Pancreas (tissue), 10 donors: ENCODE measurements at regions not wholly inside any gene's neighbourhood (a gene's known extent, or its start where the extent isn't known, plus 50 kb on each side); places are given as distances from the start of the nearest gene placed in this dataset.
A peak's percentile ranks its signal among the peaks of the same experiment; 100 is the strongest.

Source experiments
- ATAC-seq, 4 donors: fragments of 200-7000 bp; cut with Tn5 transposase; one replicate each; pipeline versions ENCODE4 v1.8.0 to v1.9.1; 2020; ENCODE audit warnings: mild to moderate bottlenecking in 4 of 4, moderate library complexity in 4 of 4
- DNase-seq, 6 donors: peaks; one replicate each; pipeline ENCODE4 v3.0.0-alpha.2; 2020
- FAIRE-seq: peaks from 2 replicates; lab custom pipeline; 2012; peaks lifted over from hg19 to GRCh38; lab: Jason Lieb, UNC
- H3K27ac ChIP-seq, 4 donors: fragments of 200-600 bp; sonication (generic); 1 replicate in 3 of 4; 2 replicates in 1 of 4; pipeline versions ENCODE4 v1.5.0 to v1.8.0; 2020
- H3K27me3 ChIP-seq, 4 donors: fragments of 200-600 bp; one replicate each; pipeline ENCODE4 v1.8.0; 2021
- H3K36me3 ChIP-seq, 3 donors: fragments of 200-600 bp; sonication (generic) in 1 of 3; one replicate each; pipeline versions ENCODE4 v1.5.0 to v1.8.0; 2020 to 2021
- H3K4me1 ChIP-seq, 3 donors: fragments of 200-600 bp; one replicate each; pipeline ENCODE4 v1.8.0; 2021
- H3K4me3 ChIP-seq, 4 donors: fragments of 200-600 bp; sonication (generic) in 2 of 4; one replicate each; pipeline versions ENCODE4 v1.5.0 to v1.8.0; 2020 to 2021
- H3K9me3 ChIP-seq, 4 donors: fragments of 200-600 bp; one replicate each; pipeline ENCODE4 v1.8.0; 2021
- CTCF ChIP-seq, 4 donors: fragments of 200-600 bp; sonication (generic) in 3 of 4; IDR thresholded peaks; one replicate each; pipeline versions ENCODE4 v1.5.0 to v1.8.0; 2021; ENCODE audit warnings: antibody characterized with exemption in 4 of 4
- WGBS, 2 donors: extraction: QIAGEN DNeasy Blood & Tissue Kit; methylation state at CpG; one replicate each; pipeline ENCODE4 v1.1.7; 2013; 5-methylcytosine and 5-hydroxymethylcytosine counted together
- intact Hi-C, 3 donors: fragments of 100-400 bp; cut with DNase I; formaldehyde crosslinking; loops; one replicate each; pipeline versions ENCODE4 v1.11.1 to v1.14.2; 2022
- donor health status: healthy with polysubstance abuse.
- donor health status: DM: no; HTN: no; CAD: no; lungs with moderate emphysema.
- donor health status: DM: no; HTN: no; CAD: no.
- donor health status: control.
- donor health status: control.
- donor health status: Bipolar disorder and iron deficiency.
- donor health status: DM: yes; HTN: yes; CAD: no.
- donor health status: DM: no; HTN: no; CAD: no.
- donor health status: DM: no; HTN: no; CAD: no.
- donor health status: DM: yes; HTN: yes; CAD: no.

- DNase-seq (no peak), FAIRE-seq (no peak), ATAC-seq (no peak)
- Histone ChIP-seq H3K9me3 (no peaks in the 10 kb centered on the region), H3K27me3 (no peaks in the 10 kb centered on the region), H3K4me1 (no peaks in the 10 kb centered on the region), H3K4me3 (no peak overlapping the region), H3K36me3 (no peaks in the 10 kb centered on the region), H3K27ac (no peak overlapping the region)
- WGBS, 2 donors = 71 to 76% methylated on average over 3 of the region's 3 CpGs
- intact Hi-C loops = no loop called here
- no peak for TF ChIP-seq CTCF (IDR thresholded peaks at IDR 0.05)
Observed at GRCh38 chr9:109923806-109924205, 143.8 kb downstream of the PALM2AKAP2 start.

- Histone ChIP-seq H3K4me1 (no peaks in the 10 kb centered on the region), H3K27ac (no peak overlapping the region), H3K36me3 (no peaks in the 10 kb centered on the region), H3K27me3 (no peaks in the 10 kb centered on the region), H3K9me3 (no peaks in the 10 kb centered on the region), H3K4me3 (no peak overlapping the region)
- DNase-seq (no peak), FAIRE-seq (no peak), ATAC-seq (no peak)
- intact Hi-C loops = no loop called here
- no peak for TF ChIP-seq CTCF (IDR thresholded peaks at IDR 0.05)
- 77 to 87% methylated on average over 2 of the region's 2 CpGs for WGBS, 2 donors
Observed at GRCh38 chr9:109925799-109926198, 145.8 kb downstream of the PALM2AKAP2 start.

- no peak overlapping the region for H3K4me3 ChIP-seq
- no peaks in the 10 kb centered on the region for H3K4me1 ChIP-seq
- no peaks in the 10 kb centered on the region for H3K9me3 ChIP-seq
- FAIRE-seq = no peak
- no peaks in the 10 kb centered on the region for H3K36me3 ChIP-seq
- ATAC-seq = peak in 2 of 4 donors; percentile 29 to 50
- H3K27ac ChIP-seq = no peak overlapping the region
- 55 to 65% methylated on average over 3 of the region's 3 CpGs for WGBS, 2 donors
- H3K27me3 ChIP-seq = no peaks in the 10 kb centered on the region
- intact Hi-C loops = no loop called here
- TF ChIP-seq CTCF (IDR thresholded peaks at IDR 0.05) = no peak
- no peak for DNase-seq
Observed at GRCh38 chr9:109926421-109926869, 146.4 kb downstream of the PALM2AKAP2 start.

GRCh38 chr9:109931623-109932022, 151.6 kb downstream of the PALM2AKAP2 start:
- DNase-seq (no peak), ATAC-seq (peak in 2 of 4 donors; percentile 35 to 54), FAIRE-seq (no peak)
- TF ChIP-seq CTCF (IDR thresholded peaks at IDR 0.05) = no peak
- intact Hi-C loops = no loop called here
- Histone ChIP-seq H3K4me1 (no peaks in the 10 kb centered on the region), H3K27me3 (no peaks in the 10 kb centered on the region), H3K4me3 (no peak overlapping the region), H3K36me3 (no peaks in the 10 kb centered on the region), H3K9me3 (no peaks in the 10 kb centered on the region), H3K27ac (no peak overlapping the region)
- WGBS, 2 donors = 81 to 90% methylated on average over 7 of the region's 7 CpGs

GRCh38 chr9:109934136-109934856, 154.3 kb downstream of the PALM2AKAP2 start:
- no peak for TF ChIP-seq CTCF (IDR thresholded peaks at IDR 0.05)
- H3K27ac ChIP-seq = no peak overlapping the region
- H3K36me3 ChIP-seq = no peaks in the 10 kb centered on the region
- H3K4me1 ChIP-seq = no peaks in the 10 kb centered on the region
- WGBS, 2 donors = 82 to 88% methylated on average over 5 of the region's 5 CpGs
- no peaks in the 10 kb centered on the region for H3K27me3 ChIP-seq
- H3K9me3 ChIP-seq = no peaks in the 10 kb centered on the region
- DNase-seq (no peak), ATAC-seq (no peak), FAIRE-seq (no peak)
- intact Hi-C loops = no loop called here
- no peak overlapping the region for H3K4me3 ChIP-seq
